GM23248 (cell line): ENCODE measurements at regions not wholly inside any gene's neighbourhood (a gene's known extent, or its start where the extent isn't known, plus 50 kb on each side); places are given as distances from the start of the nearest gene placed in this dataset.
A peak's percentile ranks its signal among the peaks of the same experiment; 100 is the strongest.

Experiments used
- DNase-seq: peaks from one replicate; pipeline ENCODE4 v3.0.0-alpha.2; 2015
- H2AFZ ChIP-seq: fragments of 200-600 bp; sonication (generic); 2 replicates; pipeline ENCODE4 v1.6.1; 2016; ENCODE audit warnings: antibody characterized with exemption
- H3F3A ChIP-seq: fragments of 200-600 bp; sonication (generic); 2 replicates; pipeline ENCODE4 v1.6.1; 2016; ENCODE audit warnings: mild to moderate bottlenecking, antibody characterized with exemption, mixed run types; ENCODE audit not compliant: insufficient read depth
- H3K27ac ChIP-seq: fragments of 200-600 bp; sonication (generic); 2 replicates; pipeline ENCODE4 v1.5.1; 2016; ENCODE audit warnings: mild to moderate bottlenecking
- H3K27me3 ChIP-seq: fragments of 200-600 bp; sonication (generic); replicated peaks from 2 replicates; pipeline ENCODE4 v1.6.1; 2016; ENCODE audit warnings: mild to moderate bottlenecking; ENCODE audit not compliant: insufficient read depth
- H3K36me3 ChIP-seq: fragments of 200-600 bp; sonication (generic); 2 replicates; pipeline ENCODE4 v1.6.1; 2016; ENCODE audit warnings: low read depth, mild to moderate bottlenecking
- H3K4me1 ChIP-seq: fragments of 200-600 bp; sonication (generic); 2 replicates; pipeline ENCODE4 v1.6.1; 2016; ENCODE audit warnings: mild to moderate bottlenecking; ENCODE audit not compliant: insufficient read depth
- H3K4me2 ChIP-seq: fragments of 200-600 bp; sonication (generic); one replicate; pipeline ENCODE4 v1.6.1; 2016; ENCODE audit warnings: mild to moderate bottlenecking; ENCODE audit not compliant: unreplicated experiment
- H3K4me3 ChIP-seq: fragments of 200-600 bp; sonication (generic); 2 replicates; pipeline ENCODE4 v1.5.1; 2016; ENCODE audit warnings: mild to moderate bottlenecking
- H3K79me2 ChIP-seq: fragments of 200-600 bp; sonication (generic); 2 replicates; pipeline ENCODE4 v1.6.1; 2016; ENCODE audit warnings: mild to moderate bottlenecking; ENCODE audit not compliant: insufficient read depth
- H3K9ac ChIP-seq: fragments of 200-600 bp; sonication (generic); 2 replicates; pipeline ENCODE4 v1.6.1; 2016; ENCODE audit warnings: mild to moderate bottlenecking
- H3K9me2 ChIP-seq: fragments of 200-600 bp; sonication (generic); 2 replicates; pipeline ENCODE4 v1.6.1; 2016; ENCODE audit warnings: mixed run types, mild to moderate bottlenecking, moderate library complexity; ENCODE audit not compliant: insufficient read depth
- H3K9me3 ChIP-seq: fragments of 200-600 bp; sonication (generic); one replicate; pipeline ENCODE4 v1.6.1; 2017; ENCODE audit warnings: low read depth
- H4K20me1 ChIP-seq: fragments of 200-600 bp; sonication (generic); 2 replicates; pipeline ENCODE4 v1.6.0; 2016; ENCODE audit not compliant: insufficient read depth
- EZH2 ChIP-seq: fragments of 200-600 bp; sonication (generic); IDR thresholded peaks from 2 replicates; pipeline ENCODE4 v1.6.1; 2018; ENCODE audit warnings: antibody characterized with exemption, mild to moderate bottlenecking; ENCODE audit not compliant: insufficient read depth, poor library complexity, severe bottlenecking
- EZH2phosphoT487 ChIP-seq: fragments of 200-600 bp; sonication (generic); IDR thresholded peaks from 2 replicates; pipeline ENCODE4 v1.6.1; 2018; ENCODE audit warnings: antibody characterized with exemption, moderate library complexity, mild to moderate bottlenecking, low read depth; ENCODE audit not compliant: insufficient read depth
- WGBS, 2 experiments: methylation state at CpG; one replicate each; pipeline ENCODE4 v1.1.6; 2015 to 2017; ENCODE audit warnings: low lambda C conversion rate in 2 of 2, low coverage in 1 of 2; ENCODE audit errors: missing lambda C conversion rate in 2 of 2; 5-methylcytosine and 5-hydroxymethylcytosine counted together
- in situ Hi-C: fragments of 300-500 bp; cut with MboI; formaldehyde crosslinking; loops from 2 replicates; pipeline ENCODE4 v1.15.0; 2020

DNA sequence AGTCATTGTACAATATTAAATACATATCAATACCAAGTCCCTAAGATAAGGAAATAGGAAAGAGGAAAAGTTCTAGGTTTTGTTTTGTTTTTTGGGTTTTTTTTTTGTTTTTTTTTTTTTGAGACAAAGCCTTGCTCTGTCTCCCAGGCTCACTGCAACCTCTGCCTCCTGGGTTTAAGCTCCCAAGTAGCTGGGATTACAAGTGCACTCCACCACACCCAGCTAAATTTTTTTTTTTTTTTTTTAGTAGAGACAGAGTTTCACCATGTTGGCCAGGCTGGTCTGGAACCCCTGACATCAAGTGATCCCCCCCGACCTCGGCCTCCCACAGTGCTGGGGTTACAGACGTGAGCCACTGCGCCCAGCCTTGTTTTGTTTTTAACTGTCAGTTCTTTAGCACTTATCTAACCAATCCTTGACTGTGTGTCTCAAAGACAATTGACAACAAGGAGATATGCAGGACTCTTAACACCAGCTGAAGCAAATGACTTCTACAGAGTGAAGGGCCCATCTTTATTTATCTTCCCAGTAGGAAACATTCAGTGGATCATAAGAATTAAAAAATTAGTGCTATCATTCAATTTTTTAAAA, 100.0 kb upstream of the RAP2B start:
- TF ChIP-seq EZH2 (no peak), EZH2phosphoT487 (no peak)
- H4K20me1 ChIP-seq = no peaks in the 10 kb centered on the region
- H3K4me1 ChIP-seq = peaks cover 9% of the 10 kb centered on the region
- H3K36me3 ChIP-seq = no peaks in the 10 kb centered on the region
- WGBS, 2 experiments = 93 to 100% methylated on average over 4 of the region's 4 CpGs
- H3K9me2 ChIP-seq = no peaks in the 10 kb centered on the region
- H2AFZ ChIP-seq = no peak overlapping the region
- H3K4me2 ChIP-seq = no peak overlapping the region
- in situ Hi-C loops = no loop called here
- no peak overlapping the region for H3K27ac ChIP-seq
- H3K27me3 ChIP-seq = no peaks in the 10 kb centered on the region
- H3K79me2 ChIP-seq = no peaks in the 10 kb centered on the region
- DNase-seq = no peak
- no peaks in the 10 kb centered on the region for H3K9me3 ChIP-seq
- H3F3A ChIP-seq = peaks cover 22% of the 10 kb centered on the region
- H3K4me3 ChIP-seq = no peak overlapping the region
- H3K9ac ChIP-seq = no peak overlapping the region

DNA sequence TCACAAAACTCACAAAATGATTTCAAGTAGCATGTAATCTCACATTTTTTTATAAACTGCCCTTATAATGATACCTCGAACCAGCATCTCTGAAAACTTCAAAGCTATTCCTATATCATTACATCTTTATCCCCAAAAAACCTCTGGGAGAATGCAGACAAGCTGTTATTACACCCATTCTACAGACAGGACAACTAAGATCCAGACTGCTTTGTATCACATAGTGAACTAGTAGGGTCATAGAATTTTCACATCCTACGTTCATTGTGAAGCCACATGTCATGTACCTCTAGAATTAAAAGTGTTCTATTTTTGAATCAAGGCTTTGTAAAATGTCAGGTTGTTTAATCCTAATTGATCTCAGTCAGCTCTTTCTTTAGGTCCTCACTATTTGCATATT, 98.7 kb upstream of the RAP2B start:
- no peak for DNase-seq

DNA sequence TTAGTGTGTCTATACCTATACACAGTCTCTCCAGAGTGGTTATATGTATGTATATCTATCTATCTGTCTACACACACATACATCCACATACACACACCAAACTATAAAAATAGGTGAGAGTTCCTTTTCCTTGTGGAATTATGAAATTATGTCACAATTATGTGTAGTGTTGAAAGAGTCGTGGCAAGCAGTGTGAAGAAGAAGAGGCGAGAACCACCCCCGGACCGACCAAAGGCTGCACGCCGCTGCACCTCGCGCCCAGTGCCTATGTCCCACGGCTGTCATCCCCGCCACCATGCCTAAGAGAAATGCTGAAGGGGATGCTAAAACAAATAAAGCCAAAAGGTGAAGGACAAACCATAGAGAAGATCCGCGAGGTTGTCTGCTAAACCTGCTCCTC, 95.0 kb upstream of the RAP2B start:
- in situ Hi-C loops = no loop called here

More for the DNA sequence above, 98.7 kb upstream of the RAP2B start:
- in situ Hi-C loops = no loop called here
- Histone ChIP-seq H4K20me1 (no peaks in the 10 kb centered on the region), H3K4me1 (no peaks in the 10 kb centered on the region), H3K9ac (no peak overlapping the region), H3K4me3 (no peak overlapping the region), H3K4me2 (no peak overlapping the region), H3K9me3 (no peaks in the 10 kb centered on the region), H3K9me2 (no peaks in the 10 kb centered on the region), H2AFZ (no peak overlapping the region), H3K27me3 (no peaks in the 10 kb centered on the region), H3F3A (peaks cover 10% of the 10 kb centered on the region), H3K27ac (no peak overlapping the region), H3K79me2 (no peaks in the 10 kb centered on the region), H3K36me3 (no peaks in the 10 kb centered on the region)
- TF ChIP-seq EZH2 = no peak
- TF ChIP-seq EZH2phosphoT487 = no peak
- WGBS, 2 experiments = 94 to 100% methylated on average over 2 of the region's 2 CpGs

DNA sequence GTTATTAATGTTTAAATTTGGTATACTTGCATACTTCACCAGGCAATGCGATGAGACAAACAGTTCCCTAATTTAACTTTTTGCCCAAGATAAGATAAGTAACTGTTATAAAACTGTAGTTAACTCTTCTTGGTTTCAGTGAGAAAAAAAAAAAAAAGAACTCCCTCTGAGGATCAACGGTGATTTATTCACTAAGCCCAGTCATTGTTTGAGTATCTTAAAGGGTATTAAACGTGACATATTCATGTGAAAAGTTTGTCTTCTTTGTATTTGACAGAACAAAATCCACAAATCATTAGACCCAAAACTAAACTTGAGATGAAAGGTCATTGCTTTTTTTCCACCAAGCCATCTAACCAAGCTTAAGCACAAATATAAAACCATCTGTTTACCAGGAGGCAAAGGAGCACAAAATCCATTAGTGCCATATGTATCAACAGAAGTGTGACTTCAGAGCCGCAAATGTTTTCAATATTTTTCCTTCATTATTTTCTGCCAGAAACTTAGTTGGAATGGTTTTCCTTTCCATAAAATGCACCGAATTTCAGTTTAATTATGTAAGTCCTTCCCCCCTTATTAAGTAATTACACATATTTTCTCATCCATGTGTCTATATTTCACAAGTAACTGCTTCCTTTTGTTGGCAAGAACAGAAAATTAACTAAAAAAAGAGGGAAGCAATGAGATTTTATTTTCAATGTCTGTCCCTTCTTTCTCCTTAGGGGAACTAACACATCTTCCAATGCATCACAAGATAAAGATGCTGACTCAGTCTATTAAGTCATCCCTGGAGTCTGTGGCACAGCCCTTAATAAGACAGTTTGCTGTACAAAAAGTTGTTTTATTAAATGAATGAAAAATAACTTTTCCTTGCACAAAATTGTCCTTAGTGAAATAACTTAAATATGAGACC, 92.2 kb upstream of the RAP2B start:
- 11 to 12% methylated on average over 5 of the region's 5 CpGs for WGBS, 2 experiments
- H3K27ac ChIP-seq = peak overlapping the region; percentile 59
- DNase-seq = peak; percentile 86
- no peaks in the 10 kb centered on the region for H4K20me1 ChIP-seq
- no peaks in the 10 kb centered on the region for H3K36me3 ChIP-seq
- peak overlapping the region; percentile 45 for H3K9ac ChIP-seq
- H3K4me1 ChIP-seq = peaks cover 15% of the 10 kb centered on the region
- H3F3A ChIP-seq = peaks cover 16% of the 10 kb centered on the region
- H3K9me2 ChIP-seq = no peaks in the 10 kb centered on the region
- H3K9me3 ChIP-seq = no peaks in the 10 kb centered on the region
- H3K27me3 ChIP-seq = no peaks in the 10 kb centered on the region
- TF ChIP-seq EZH2 (no peak), EZH2phosphoT487 (no peak)
- in situ Hi-C loops = no loop called here
- H3K4me3 ChIP-seq = peak overlapping the region; percentile 48
- H2AFZ ChIP-seq = peak overlapping the region; percentile 58
- no peaks in the 10 kb centered on the region for H3K79me2 ChIP-seq
- peak overlapping the region; percentile 64 for H3K4me2 ChIP-seq

More for the DNA sequence above, 95.0 kb upstream of the RAP2B start:
- Histone ChIP-seq H3K4me3 (no peak overlapping the region), H3F3A (peaks cover 16% of the 10 kb centered on the region), H3K9me2 (no peaks in the 10 kb centered on the region), H3K79me2 (no peaks in the 10 kb centered on the region), H3K27me3 (no peaks in the 10 kb centered on the region), H3K9me3 (no peaks in the 10 kb centered on the region), H3K4me1 (peaks cover 15% of the 10 kb centered on the region), H3K36me3 (no peaks in the 10 kb centered on the region), H2AFZ (no peak overlapping the region), H3K27ac (no peak overlapping the region), H3K9ac (no peak overlapping the region), H4K20me1 (no peaks in the 10 kb centered on the region), H3K4me2 (no peak overlapping the region)
- DNase-seq = no peak
- TF ChIP-seq EZH2 (no peak), EZH2phosphoT487 (no peak)
- 96 to 97% methylated on average over 12 of the region's 12 CpGs for WGBS, 2 experiments
